22Rv1 (cell line): ENCODE measurements at regions not wholly inside any gene's neighbourhood (a gene's known extent, or its start where the extent isn't known, plus 50 kb on each side); places are given as distances from the start of the nearest gene placed in this dataset.

ENCODE experiments used
- H3K27ac ChIP-seq: fragments of 450-650 bp; 2 replicates; pipeline ENCODE4 v1.5.1; 2017
- CTCF ChIP-seq: fragments of 450-650 bp; IDR thresholded peaks from 2 replicates; pipeline ENCODE4 v1.5.1; 2017; ENCODE audit warnings: mild to moderate bottlenecking
- ZFX ChIP-seq: fragments of 450-650 bp; IDR thresholded peaks from 2 replicates; pipeline ENCODE4 v1.6.1; 2017; ENCODE audit warnings: antibody characterized with exemption, borderline replicate concordance

GRCh38 chr10:69749178-69750010 is 52.3 kb upstream of the COL13A1 start:
- no peak overlapping the region for H3K27ac ChIP-seq
- TF ChIP-seq ZFX (no peak), CTCF (no peak)

GRCh38 chr10:69750011-69750373 is 51.7 kb upstream of the COL13A1 start:
- no peak for TF ChIP-seq ZFX
- TF ChIP-seq CTCF = no peak
- no peak overlapping the region for H3K27ac ChIP-seq

- no peak for TF ChIP-seq CTCF
- H3K27ac ChIP-seq = no peak overlapping the region
Measured at GRCh38 chr10:69750725-69751124, 51.0 kb upstream of the COL13A1 start.

GRCh38 chr10:69751214-69751613 is 50.5 kb upstream of the COL13A1 start:
- TF ChIP-seq ZFX (no peak), CTCF (no peak)
- H3K27ac ChIP-seq = no peak overlapping the region
